SH-SY5Y (cell line): ENCODE measurements at regions not wholly inside any gene's neighbourhood (a gene's known extent, or its start where the extent isn't known, plus 50 kb on each side); places are given as distances from the start of the nearest gene placed in this dataset.

ENCODE experiments used
- GATA2 ChIP-seq: IDR thresholded peaks from 2 replicates; pipeline ENCODE4 v1.6.1; 2011; ENCODE audit warnings: mild to moderate bottlenecking, low read depth, low read length
- GATA3 ChIP-seq: IDR thresholded peaks from 2 replicates; pipeline ENCODE4 v1.6.1; 2011; ENCODE audit warnings: low read depth, mild to moderate bottlenecking, low read length, moderate library complexity

DNA sequence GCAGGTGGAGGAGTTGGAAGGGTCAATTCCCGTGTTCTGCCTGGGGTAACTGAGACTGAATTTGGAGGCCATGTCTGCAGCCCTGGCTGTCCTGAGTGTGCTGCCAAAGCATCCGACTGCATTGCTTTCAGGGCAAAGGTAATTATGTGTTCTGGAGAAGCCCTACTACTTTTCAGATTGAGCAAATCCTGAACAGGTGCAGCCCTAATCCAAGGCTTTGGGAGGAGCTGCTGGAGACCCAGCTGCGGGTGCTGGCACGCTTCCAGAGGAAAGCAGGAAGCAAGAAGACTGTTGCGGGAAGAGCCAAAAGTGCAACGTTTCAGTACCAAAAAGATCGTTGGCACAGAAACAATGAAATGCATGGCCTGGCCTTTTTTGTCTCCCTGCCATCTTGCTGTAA, 73.7 kb upstream of the NRIP1 start:
- no peak for TF ChIP-seq GATA2
- TF ChIP-seq GATA3 = no peak
